Erythroblast (primary cell): ENCODE measurements at regions not wholly inside any gene's neighbourhood (a gene's known extent, or its start where the extent isn't known, plus 50 kb on each side); places are given as distances from the start of the nearest gene placed in this dataset.

ENCODE experiments used
- DNase-seq, 2 experiments: peaks; one replicate each; lab custom pipeline; 2025; lab: John Stamatoyannopoulos, UW
- GATA1 ChIP-seq: IDR thresholded peaks from 2 replicates; pipeline ENCODE4 v1.6.1; 2011; ENCODE audit warnings: low read depth, mild to moderate bottlenecking, control low read depth, low read length, moderate library complexity
- POLR2A ChIP-seq: IDR thresholded peaks from 2 replicates; pipeline ENCODE4 v1.6.1; 2011; ENCODE audit warnings: mild to moderate bottlenecking, low read length

GRCh38 chr7:85596827-85597226 is 410.0 kb upstream of the SEMA3D start:
- TF ChIP-seq GATA1 (no peak), POLR2A (no peak)
- no peak for DNase-seq

GRCh38 chr7:85595750-85596178 is 408.9 kb upstream of the SEMA3D start:
- DNase-seq = no peak
- no peak for TF ChIP-seq POLR2A
- TF ChIP-seq GATA1 = no peak

- TF ChIP-seq POLR2A (no peak), GATA1 (no peak)
- DNase-seq = no peak
These were observed 406.5 kb upstream of the SEMA3D start for GRCh38 chr7:85593355-85593754.

GRCh38 chr7:85587785-85588184 is 400.9 kb upstream of the SEMA3D start:
- no peak for DNase-seq
- no peak for TF ChIP-seq POLR2A
- TF ChIP-seq GATA1 = no peak

GRCh38 chr7:85586091-85586490 is 399.2 kb upstream of the SEMA3D start:
- no peak for TF ChIP-seq GATA1
- no peak for TF ChIP-seq POLR2A
- DNase-seq = no peak

- TF ChIP-seq POLR2A (no peak), GATA1 (no peak)
- DNase-seq = no peak
These were observed 396.5 kb upstream of the SEMA3D start for GRCh38 chr7:85583131-85583953.

GRCh38 chr7:85573844-85574243 is 387.0 kb upstream of the SEMA3D start:
- no peak for DNase-seq
- TF ChIP-seq GATA1 (no peak), POLR2A (no peak)

- no peak for DNase-seq
- no peak for TF ChIP-seq GATA1
- TF ChIP-seq POLR2A = no peak
These were observed 386.5 kb upstream of the SEMA3D start for GRCh38 chr7:85573346-85573745.

GRCh38 chr7:85570898-85571297 is 384.0 kb upstream of the SEMA3D start:
- no peak for DNase-seq

GRCh38 chr7:85567983-85568382 is 381.1 kb upstream of the SEMA3D start:
- TF ChIP-seq POLR2A (no peak), GATA1 (no peak)
- DNase-seq = no peak

More at GRCh38 chr7:85570898-85571297, 384.0 kb upstream of the SEMA3D start:
- TF ChIP-seq GATA1 = no peak
- no peak for TF ChIP-seq POLR2A

- DNase-seq = no peak
- TF ChIP-seq GATA1 (no peak), POLR2A (no peak)
These were observed 379.4 kb upstream of the SEMA3D start for GRCh38 chr7:85566095-85566794.

GRCh38 chr7:85565276-85565675 is 378.4 kb upstream of the SEMA3D start:
- TF ChIP-seq POLR2A (no peak), GATA1 (no peak)
- DNase-seq = no peak

- DNase-seq = no peak
- TF ChIP-seq GATA1 (no peak), POLR2A (no peak)
These were observed 378.0 kb upstream of the SEMA3D start for GRCh38 chr7:85564861-85565260.

- DNase-seq = no peak
These were observed 374.9 kb upstream of the SEMA3D start for GRCh38 chr7:85561706-85562105.

More at GRCh38 chr7:85561706-85562105, 374.9 kb upstream of the SEMA3D start:
- TF ChIP-seq POLR2A (no peak), GATA1 (no peak)
